ENCODE measurements at regions not wholly inside any gene's neighbourhood (a gene's known extent, or its start where the extent isn't known, plus 50 kb on each side); places are given as distances from the start of the nearest gene placed in this dataset.

DNA sequence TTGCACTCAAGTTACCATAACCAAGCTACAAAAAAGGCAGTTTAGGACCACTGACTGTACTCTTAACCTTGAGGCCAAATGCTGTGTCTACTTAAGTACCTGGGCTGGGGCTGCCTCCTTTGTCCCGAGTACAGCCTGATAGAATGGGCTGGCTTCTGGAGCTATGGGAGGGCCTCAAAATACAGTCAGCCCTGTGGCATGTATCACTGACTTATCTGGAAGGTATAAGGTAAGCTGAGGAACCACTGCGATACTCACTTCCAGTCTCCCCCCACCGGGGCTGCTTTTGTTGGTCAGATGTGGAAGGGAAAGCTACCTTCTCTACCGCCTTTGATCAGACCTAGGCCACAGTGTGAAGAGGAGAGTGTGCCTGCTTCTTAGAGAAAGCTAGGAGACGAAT lies 404.8 kb downstream of the ARHGEF28 start:
- TF ChIP-seq, protein P1, sequence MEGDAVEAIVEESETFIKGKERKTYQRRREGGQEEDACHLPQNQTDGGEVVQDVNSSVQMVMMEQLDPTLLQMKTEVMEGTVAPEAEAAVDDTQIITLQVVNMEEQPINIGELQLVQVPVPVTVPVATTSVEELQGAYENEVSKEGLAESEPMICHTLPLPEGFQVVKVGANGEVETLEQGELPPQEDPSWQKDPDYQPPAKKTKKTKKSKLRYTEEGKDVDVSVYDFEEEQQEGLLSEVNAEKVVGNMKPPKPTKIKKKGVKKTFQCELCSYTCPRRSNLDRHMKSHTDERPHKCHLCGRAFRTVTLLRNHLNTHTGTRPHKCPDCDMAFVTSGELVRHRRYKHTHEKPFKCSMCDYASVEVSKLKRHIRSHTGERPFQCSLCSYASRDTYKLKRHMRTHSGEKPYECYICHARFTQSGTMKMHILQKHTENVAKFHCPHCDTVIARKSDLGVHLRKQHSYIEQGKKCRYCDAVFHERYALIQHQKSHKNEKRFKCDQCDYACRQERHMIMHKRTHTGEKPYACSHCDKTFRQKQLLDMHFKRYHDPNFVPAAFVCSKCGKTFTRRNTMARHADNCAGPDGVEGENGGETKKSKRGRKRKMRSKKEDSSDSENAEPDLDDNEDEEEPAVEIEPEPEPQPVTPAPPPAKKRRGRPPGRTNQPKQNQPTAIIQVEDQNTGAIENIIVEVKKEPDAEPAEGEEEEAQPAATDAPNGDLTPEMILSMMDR (conservative IDR thresholded peaks at IDR 0.05; ENCODE audit: low read length): no peak
- no peak for TF ChIP-seq EZH2phosphoT487 (IDR thresholded peaks at IDR 0.05; ENCODE audit: borderline replicate concordance)

All from Loucy (cell line).